Endothelial cell of umbilical vein (primary cell): ENCODE measurements at regions not wholly inside any gene's neighbourhood (a gene's known extent, or its start where the extent isn't known, plus 50 kb on each side); places are given as distances from the start of the nearest gene placed in this dataset.

ENCODE experiments used
- BruUV-seq: library from RNA; stranded (reverse); fragments of 400-500 nt; replicated peaks from 2 replicates; lab custom pipeline; 2021; lab: Mats Ljungman, UMichigan
- CTCF ChIA-PET: fragments of 300-600, 350-600 bp; sonication (Branson Sonifier 250); formaldehyde crosslinking; loops from one replicate; lab custom pipeline; 2021; ENCODE audit warnings: antibody characterized with exemption, inconsistent platforms; lab: Charles Lee
- POLR2A ChIA-PET: fragments of 300-600, 350-600 bp; sonication (Branson Sonifier 250); formaldehyde crosslinking; loops from one replicate; lab custom pipeline; 2021; ENCODE audit warnings: antibody characterized with exemption, inconsistent platforms; lab: Charles Lee
- DNase-seq: peaks from one replicate; pipeline ENCODE4 v3.0.0-alpha.2; 2011; ENCODE audit warnings: low read depth, low spot score
- FAIRE-seq: peaks from 2 replicates; lab custom pipeline; 2011; peaks lifted over from hg19 to GRCh38; lab: Jason Lieb, UNC
- H2AFZ ChIP-seq: 2 replicates; pipeline ENCODE4 v1.6.0; 2012; ENCODE audit warnings: low read depth, low read length, control low read depth, inconsistent platforms
- H3K27ac ChIP-seq: 2 replicates; pipeline ENCODE4 v1.5.1; 2011; ENCODE audit warnings: low read depth, mild to moderate bottlenecking, control low read depth, low read length, moderate library complexity; ENCODE audit not compliant: insufficient read depth
- H3K27me3 ChIP-seq, 2 experiments: 2 replicates each; pipeline versions ENCODE4 v1.6.0 to v1.6.1; 2011; ENCODE audit warnings: low read length in 2 of 2, mixed read lengths in 1 of 2; ENCODE audit not compliant: control insufficient read depth in 2 of 2, insufficient read depth in 2 of 2
- H3K36me3 ChIP-seq, 2 experiments: 2 replicates in 1 of 2; 3 replicates in 1 of 2; pipeline ENCODE4 v1.5.1; 2011; ENCODE audit warnings: low read length in 2 of 2, mild to moderate bottlenecking in 1 of 2, moderate library complexity in 1 of 2; ENCODE audit not compliant: control insufficient read depth in 2 of 2, insufficient read depth in 2 of 2; ENCODE audit errors: extremely low read depth in 1 of 2
- H3K4me1 ChIP-seq: 3 replicates; pipeline ENCODE4 v1.5.1; 2011; ENCODE audit warnings: mild to moderate bottlenecking, low read length; ENCODE audit not compliant: control insufficient read depth, insufficient read depth; ENCODE audit errors: extremely low read depth
- H3K4me2 ChIP-seq: 2 replicates; pipeline ENCODE4 v1.6.1; 2011; ENCODE audit warnings: low read length, control low read depth, mixed read lengths; ENCODE audit not compliant: insufficient read depth
- H3K4me3 ChIP-seq, 3 experiments: fragments of 200-600 bp in 1 of 3; sonication (generic), shearing (Covaris generic) in 1 of 3; replicated peaks in 1 of 3; 2 replicates each; pipeline ENCODE4 v1.5.1; 2011 to 2016; ENCODE audit warnings: control low read depth in 3 of 3, low read length in 3 of 3, mild to moderate bottlenecking in 2 of 3, inconsistent platforms in 1 of 3, low read depth in 1 of 3, moderate library complexity in 1 of 3; ENCODE audit not compliant: insufficient read depth in 1 of 3
- H3K79me2 ChIP-seq: 2 replicates; pipeline ENCODE4 v1.6.0; 2012; ENCODE audit warnings: low read length, inconsistent platforms; ENCODE audit not compliant: control insufficient read depth, insufficient read depth
- H3K9ac ChIP-seq: replicated peaks from 2 replicates; pipeline ENCODE3; 2011; ENCODE audit warnings: low read length, control low read depth; ENCODE audit not compliant: insufficient read depth; ENCODE audit errors: extremely low read depth
- H3K9me1 ChIP-seq: replicated peaks from 3 replicates; pipeline ENCODE4 v1.6.0; 2011; ENCODE audit warnings: mild to moderate bottlenecking, low read length; ENCODE audit not compliant: control insufficient read depth, insufficient read depth; ENCODE audit errors: extremely low read depth
- H3K9me3 ChIP-seq: replicated peaks from 2 replicates; pipeline ENCODE4 v1.5.1; 2012; ENCODE audit warnings: low read length, inconsistent platforms; ENCODE audit not compliant: control insufficient read depth, insufficient read depth
- H4K20me1 ChIP-seq: replicated peaks from 2 replicates; pipeline ENCODE3; 2011; ENCODE audit warnings: mild to moderate bottlenecking, low read length; ENCODE audit not compliant: control insufficient read depth, insufficient read depth; ENCODE audit errors: extremely low read depth
- FOS ChIP-seq: IDR thresholded peaks from 2 replicates; pipeline ENCODE4 v1.6.1; 2011; ENCODE audit warnings: mild to moderate bottlenecking, low read length, moderate library complexity, borderline replicate concordance; ENCODE audit not compliant: insufficient read depth
- GATA2 ChIP-seq: IDR thresholded peaks from 2 replicates; pipeline ENCODE4 v1.7.0; 2011; ENCODE audit warnings: low read depth, mild to moderate bottlenecking, moderate library complexity, mixed read lengths, low read length; ENCODE audit not compliant: insufficient read length, insufficient read depth
- JUN ChIP-seq: IDR thresholded peaks from 2 replicates; pipeline ENCODE4 v1.6.1; 2011; ENCODE audit warnings: borderline replicate concordance, low read depth; ENCODE audit not compliant: insufficient read length, insufficient read depth
- MYC ChIP-seq: IDR thresholded peaks from one replicate; pipeline ENCODE4 v1.6.1; 2011; ENCODE audit warnings: mild to moderate bottlenecking, low read depth, low read length
- POLR2A ChIP-seq: IDR thresholded peaks from 2 replicates; pipeline ENCODE4 v1.6.1; 2012; ENCODE audit warnings: low read depth, mild to moderate bottlenecking, control low read depth, low read length
- POLR2AphosphoS5 ChIP-seq: IDR thresholded peaks from 2 replicates; pipeline ENCODE4 v1.6.1; 2012; ENCODE audit warnings: low read depth, mild to moderate bottlenecking, control low read depth, low read length, moderate library complexity; ENCODE audit not compliant: insufficient read depth
- dilution Hi-C: fragments of 300-500 bp; cut with MboI; formaldehyde crosslinking; loops from one replicate; pipeline ENCODE4 v1.15.0; 2019; ENCODE audit warnings: low sequenced_read_pairs; ENCODE audit not compliant: extremely low pct_ligation_motif_present
- intact Hi-C: fragments of 100-400 bp; cut with micrococcal nuclease; formaldehyde crosslinking; loops from one replicate; pipeline ENCODE4 v1.10.0; 2022
- TF ChIP-seq, protein P1 (sequence below), 2 donors: IDR thresholded peaks; 1 replicate in 1 of 2; 2 replicates in 1 of 2; pipeline ENCODE4 v1.5.1; 2011; ENCODE audit warnings: low read length in 2 of 2, mild to moderate bottlenecking in 2 of 2, moderate library complexity in 2 of 2, control low read depth in 1 of 2, inconsistent platforms in 1 of 2, low read depth in 1 of 2; ENCODE audit not compliant: insufficient read depth in 1 of 2; ENCODE audit errors: extremely low read depth in 1 of 2

DNA sequence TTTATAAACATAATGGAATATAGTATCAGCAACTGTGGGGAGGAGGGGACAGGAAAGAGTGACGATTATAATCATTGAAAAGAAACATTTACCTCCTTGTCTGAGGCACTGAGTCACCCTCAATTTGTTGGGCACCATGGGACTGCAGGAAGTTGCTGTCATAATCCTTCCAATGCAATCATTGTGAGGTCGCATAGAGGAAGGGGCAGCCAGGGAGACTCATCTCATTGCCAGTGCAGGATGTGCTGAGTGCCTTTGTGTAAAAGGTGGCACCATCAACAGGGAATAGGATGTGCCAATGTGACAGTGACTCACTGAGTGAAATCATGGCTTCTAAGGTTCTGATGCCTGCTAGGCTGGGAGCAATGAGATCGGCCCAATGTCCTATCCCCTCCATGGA lies 300.4 kb upstream of the ADAMTS9 start:
- dilution Hi-C loops = no loop called here
- no peaks in the 10 kb centered on the region for H3K27me3 ChIP-seq
- H3K36me3 ChIP-seq = no peaks in the 10 kb centered on the region
- CTCF ChIA-PET = no interaction called here
- no peaks in the 10 kb centered on the region for H4K20me1 ChIP-seq
- POLR2A ChIA-PET = no interaction called here
- FAIRE-seq (peak; percentile 90), DNase-seq (peak; percentile 70)
- H3K9ac ChIP-seq = no peak overlapping the region
- H2AFZ ChIP-seq = peak overlapping the region; percentile 60
- H3K4me3 ChIP-seq = no peak overlapping the region
- peak overlapping the region; percentile 38 for H3K4me2 ChIP-seq
- H3K27ac ChIP-seq = peak overlapping the region; percentile 83
- TF ChIP-seq MYC (peak; percentile 48), FOS (peak; percentile 97), GATA2 (peak; percentile 82), POLR2AphosphoS5 (peak; percentile 60), POLR2A (no peak), JUN (peak; percentile 77)
- TF ChIP-seq, protein P1, sequence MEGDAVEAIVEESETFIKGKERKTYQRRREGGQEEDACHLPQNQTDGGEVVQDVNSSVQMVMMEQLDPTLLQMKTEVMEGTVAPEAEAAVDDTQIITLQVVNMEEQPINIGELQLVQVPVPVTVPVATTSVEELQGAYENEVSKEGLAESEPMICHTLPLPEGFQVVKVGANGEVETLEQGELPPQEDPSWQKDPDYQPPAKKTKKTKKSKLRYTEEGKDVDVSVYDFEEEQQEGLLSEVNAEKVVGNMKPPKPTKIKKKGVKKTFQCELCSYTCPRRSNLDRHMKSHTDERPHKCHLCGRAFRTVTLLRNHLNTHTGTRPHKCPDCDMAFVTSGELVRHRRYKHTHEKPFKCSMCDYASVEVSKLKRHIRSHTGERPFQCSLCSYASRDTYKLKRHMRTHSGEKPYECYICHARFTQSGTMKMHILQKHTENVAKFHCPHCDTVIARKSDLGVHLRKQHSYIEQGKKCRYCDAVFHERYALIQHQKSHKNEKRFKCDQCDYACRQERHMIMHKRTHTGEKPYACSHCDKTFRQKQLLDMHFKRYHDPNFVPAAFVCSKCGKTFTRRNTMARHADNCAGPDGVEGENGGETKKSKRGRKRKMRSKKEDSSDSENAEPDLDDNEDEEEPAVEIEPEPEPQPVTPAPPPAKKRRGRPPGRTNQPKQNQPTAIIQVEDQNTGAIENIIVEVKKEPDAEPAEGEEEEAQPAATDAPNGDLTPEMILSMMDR (IDR thresholded peaks at IDR 0.05; ENCODE audit: extremely low read depth in 1 of 2, insufficient read depth in 1 of 2, low read depth in 1 of 2, low read length in 2 of 2) = no peak
- no peaks in the 10 kb centered on the region for H3K9me3 ChIP-seq
- no peaks in the 10 kb centered on the region for H3K9me1 ChIP-seq
- peaks cover 22% of the 10 kb centered on the region for H3K4me1 ChIP-seq
- H3K79me2 ChIP-seq = no peaks in the 10 kb centered on the region
- BruUV-seq = no TSS peak
- intact Hi-C loops = loop anchor here (1.0 to 2.0 kb wide), 2 partner anchors 80 to 181 kb away; no protein-coding TSS in a partner anchor
